ENCODE measurements at regions not wholly inside any gene's neighbourhood (a gene's known extent, or its start where the extent isn't known, plus 50 kb on each side); places are given as distances from the start of the nearest gene placed in this dataset.

DNA sequence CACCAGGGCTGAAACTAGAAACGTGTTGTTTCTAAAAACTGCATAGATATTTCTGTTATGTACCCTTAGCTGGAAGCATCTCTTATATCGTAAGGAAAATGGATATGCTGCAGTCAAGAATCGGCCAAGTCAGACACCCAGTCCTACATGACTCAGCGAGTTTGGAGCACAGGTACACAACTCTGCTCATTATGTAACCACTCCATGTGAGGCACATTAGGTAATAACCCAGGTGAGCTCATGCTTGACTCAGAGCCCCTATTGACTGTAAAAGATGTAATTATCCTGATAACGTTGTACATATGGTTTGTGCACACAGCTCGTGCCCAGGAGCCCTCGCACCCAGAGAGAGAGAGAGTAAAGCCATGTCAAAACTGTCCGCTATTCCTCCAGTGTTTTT is 593.7 kb upstream of the ACO1 start:
- TF ChIP-seq EZH2 (IDR thresholded peaks at IDR 0.05), result no peak
- TF ChIP-seq, protein P1, sequence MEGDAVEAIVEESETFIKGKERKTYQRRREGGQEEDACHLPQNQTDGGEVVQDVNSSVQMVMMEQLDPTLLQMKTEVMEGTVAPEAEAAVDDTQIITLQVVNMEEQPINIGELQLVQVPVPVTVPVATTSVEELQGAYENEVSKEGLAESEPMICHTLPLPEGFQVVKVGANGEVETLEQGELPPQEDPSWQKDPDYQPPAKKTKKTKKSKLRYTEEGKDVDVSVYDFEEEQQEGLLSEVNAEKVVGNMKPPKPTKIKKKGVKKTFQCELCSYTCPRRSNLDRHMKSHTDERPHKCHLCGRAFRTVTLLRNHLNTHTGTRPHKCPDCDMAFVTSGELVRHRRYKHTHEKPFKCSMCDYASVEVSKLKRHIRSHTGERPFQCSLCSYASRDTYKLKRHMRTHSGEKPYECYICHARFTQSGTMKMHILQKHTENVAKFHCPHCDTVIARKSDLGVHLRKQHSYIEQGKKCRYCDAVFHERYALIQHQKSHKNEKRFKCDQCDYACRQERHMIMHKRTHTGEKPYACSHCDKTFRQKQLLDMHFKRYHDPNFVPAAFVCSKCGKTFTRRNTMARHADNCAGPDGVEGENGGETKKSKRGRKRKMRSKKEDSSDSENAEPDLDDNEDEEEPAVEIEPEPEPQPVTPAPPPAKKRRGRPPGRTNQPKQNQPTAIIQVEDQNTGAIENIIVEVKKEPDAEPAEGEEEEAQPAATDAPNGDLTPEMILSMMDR (IDR thresholded peaks at IDR 0.05), result no peak

Data from neural progenitor cell (in vitro differentiated cells).